IMR-90 (cell line): ENCODE measurements at regions not wholly inside any gene's neighbourhood (a gene's known extent, or its start where the extent isn't known, plus 50 kb on each side); places are given as distances from the start of the nearest gene placed in this dataset.

Source experiments
- ATAC-seq: fragments of 200-7000 bp; cut with Tn5 transposase; 2 replicates; pipeline ENCODE4 v1.9.1; 2020; ENCODE audit warnings: low read depth, mild to moderate bottlenecking, moderate library complexity
- BruUV-seq: library from RNA; stranded (reverse); fragments of 400-500 nt; replicated peaks from 2 replicates; lab custom pipeline; 2021; lab: Mats Ljungman, UMichigan
- CTCF ChIA-PET: fragments of 300-600 bp; formaldehyde crosslinking; extraction: SDS; loops from one replicate; lab custom pipeline; 2021; ENCODE audit warnings: antibody characterized with exemption; lab: Yijun Ruan, JAX
- POLR2A ChIA-PET: fragments of 300-600 bp; sonication (Branson Sonifier 250); formaldehyde crosslinking; loops from one replicate; lab custom pipeline; 2022; ENCODE audit warnings: antibody characterized with exemption; ENCODE audit not compliant: unreplicated experiment; lab: Charles Lee
- DNase-seq: peaks from one replicate; pipeline ENCODE4 v3.0.0; 2013
- H2AFZ ChIP-seq: replicated peaks from 2 replicates; pipeline ENCODE3; 2013; ENCODE audit warnings: low read length, mild to moderate bottlenecking; ENCODE audit not compliant: poor library complexity
- H2AK5ac ChIP-seq: 2 replicates; pipeline ENCODE4 v1.6.1; 2013; ENCODE audit warnings: low read depth, low read length, inconsistent platforms
- H2AK9ac ChIP-seq: replicated peaks from 2 replicates; pipeline ENCODE3; 2013; ENCODE audit warnings: mild to moderate bottlenecking, low read depth, low read length, moderate library complexity; ENCODE audit not compliant: poor library complexity
- H2BK120ac ChIP-seq: 2 replicates; pipeline ENCODE4 v1.6.1; 2013; ENCODE audit warnings: low read depth, low read length, inconsistent platforms
- H2BK15ac ChIP-seq: 3 replicates; pipeline ENCODE4 v1.6.1; 2013; ENCODE audit warnings: low read depth, low read length, inconsistent platforms
- H2BK20ac ChIP-seq: 2 replicates; pipeline ENCODE4 v1.6.1; 2013; ENCODE audit warnings: low read depth, mild to moderate bottlenecking, inconsistent platforms, low read length, moderate library complexity
- H2BK5ac ChIP-seq: 2 replicates; pipeline ENCODE4 v1.6.1; 2013; ENCODE audit warnings: mild to moderate bottlenecking, low read depth, low read length, inconsistent platforms; ENCODE audit not compliant: poor library complexity, severe bottlenecking
- H3K14ac ChIP-seq: replicated peaks from 2 replicates; pipeline ENCODE4 v1.6.1; 2013; ENCODE audit warnings: low read depth, low read length, inconsistent platforms
- H3K18ac ChIP-seq: 2 replicates; pipeline ENCODE4 v1.6.1; 2013; ENCODE audit warnings: low read depth, low read length, control low read depth
- H3K23ac ChIP-seq: 2 replicates; pipeline ENCODE4 v1.6.1; 2013; ENCODE audit warnings: low read depth, low read length, inconsistent platforms
- H3K27ac ChIP-seq: 2 replicates; pipeline ENCODE4 v1.5.1; 2013; ENCODE audit warnings: mild to moderate bottlenecking, control low read depth, low read length; ENCODE audit not compliant: insufficient read depth
- H3K27me3 ChIP-seq: 2 replicates; pipeline ENCODE4 v1.6.1; 2013; ENCODE audit warnings: low read length; ENCODE audit not compliant: control insufficient read depth, insufficient read depth
- H3K36me3 ChIP-seq: 2 replicates; pipeline ENCODE4 v1.6.1; 2013; ENCODE audit warnings: low read length, mixed read lengths; ENCODE audit not compliant: control insufficient read depth, insufficient read depth
- H3K4ac ChIP-seq: 2 replicates; pipeline ENCODE4 v1.6.1; 2013; ENCODE audit warnings: low read depth, low read length, inconsistent platforms
- H3K4me1 ChIP-seq: 2 replicates; pipeline ENCODE4 v1.6.1; 2013; ENCODE audit warnings: low read length, mixed read lengths; ENCODE audit not compliant: control insufficient read depth, insufficient read depth
- H3K4me2 ChIP-seq: 2 replicates; pipeline ENCODE4 v1.6.1; 2013; ENCODE audit warnings: low read depth, mild to moderate bottlenecking, control low read depth, low read length, moderate library complexity
- H3K4me3 ChIP-seq: 2 replicates; pipeline ENCODE4 v1.5.1; 2013; ENCODE audit warnings: low read depth, mild to moderate bottlenecking, control low read depth, low read length, moderate library complexity; ENCODE audit not compliant: insufficient read depth
- H3K56ac ChIP-seq: 2 replicates; pipeline ENCODE4 v1.6.1; 2013; ENCODE audit warnings: low read length, inconsistent platforms; ENCODE audit not compliant: insufficient read depth; ENCODE audit errors: extremely low read depth
- H3K79me1 ChIP-seq, 2 experiments: 2 replicates each; pipeline ENCODE4 v1.6.1; 2013; ENCODE audit warnings: low read length in 2 of 2, inconsistent platforms in 1 of 2, low read depth in 1 of 2
- H3K9ac ChIP-seq: 2 replicates; pipeline ENCODE4 v1.6.1; 2013; ENCODE audit warnings: low read depth, low read length, control low read depth
- H3K9me1 ChIP-seq: 2 replicates; pipeline ENCODE4 v1.6.1; 2013; ENCODE audit warnings: low read length, inconsistent platforms; ENCODE audit not compliant: insufficient read depth
- H3K9me3 ChIP-seq: 2 replicates; pipeline ENCODE4 v1.6.1; 2013; ENCODE audit warnings: low read length; ENCODE audit not compliant: control insufficient read depth, insufficient read depth
- H4K20me1 ChIP-seq: 2 replicates; pipeline ENCODE4 v1.6.1; 2013; ENCODE audit warnings: low read length, inconsistent platforms; ENCODE audit not compliant: insufficient read depth
- H4K5ac ChIP-seq: 2 replicates; pipeline ENCODE4 v1.6.1; 2013; ENCODE audit warnings: mild to moderate bottlenecking, low read depth, low read length, control low read depth
- H4K8ac ChIP-seq, 2 experiments: 2 replicates each; pipeline ENCODE4 v1.6.1; 2013; ENCODE audit warnings: low read depth in 2 of 2, low read length in 2 of 2, control low read depth in 1 of 2, inconsistent platforms in 1 of 2
- H4K91ac ChIP-seq: 2 replicates; pipeline ENCODE4 v1.6.1; 2013; ENCODE audit warnings: low read depth, low read length, inconsistent platforms; ENCODE audit not compliant: insufficient read depth
- BHLHE40 ChIP-seq: fragments of 150-350 bp; IDR thresholded peaks from 2 replicates; pipeline ENCODE4 v1.6.1; 2016; ENCODE audit warnings: mild to moderate bottlenecking, low read depth, low read length
- CTCF ChIP-seq: conservative IDR thresholded peaks from 2 replicates; pipeline ENCODE4 v1.5.1; 2012; ENCODE audit warnings: mild to moderate bottlenecking, low read depth, low read length, improper control_type of control experiment
- FOS ChIP-seq: fragments of 150-350 bp; IDR thresholded peaks from 2 replicates; pipeline ENCODE4 v1.6.1; 2016; ENCODE audit warnings: low read depth, low read length
- MAZ ChIP-seq: IDR thresholded peaks from 2 replicates; pipeline ENCODE4 v1.6.1; 2012; ENCODE audit warnings: low read depth, mild to moderate bottlenecking, low read length, improper control_type of control experiment, moderate library complexity, borderline replicate concordance
- POLR2A ChIP-seq: IDR thresholded peaks from 2 replicates; pipeline ENCODE4 v1.6.1; 2012; ENCODE audit warnings: mild to moderate bottlenecking, low read depth, low read length
- RAD21 ChIP-seq: IDR thresholded peaks from 2 replicates; pipeline ENCODE4 v1.6.1; 2012; ENCODE audit warnings: low read length, improper control_type of control experiment
- RFX5 ChIP-seq: IDR thresholded peaks from 2 replicates; pipeline ENCODE4 v1.8.0; 2012; ENCODE audit warnings: low read depth, mild to moderate bottlenecking, low read length, moderate library complexity
- SMC3 ChIP-seq: fragments of 150-350 bp; IDR thresholded peaks from 2 replicates; pipeline ENCODE4 v1.6.1; 2016; ENCODE audit warnings: low read depth, mild to moderate bottlenecking, antibody characterized with exemption, low read length, moderate library complexity
- USF2 ChIP-seq: fragments of 150-350 bp; IDR thresholded peaks from 2 replicates; pipeline ENCODE4 v1.6.1; 2017; ENCODE audit warnings: mild to moderate bottlenecking, antibody characterized with exemption, low read length, low read depth
- WGBS, 2 experiments: methylation state at CpG; one replicate each; pipeline versions ENCODE4 v1.1.5 to v1.1.7; 2013; ENCODE audit warnings: missing lambda C conversion rate in 2 of 2; ENCODE audit not compliant: insufficient read length in 1 of 2; ENCODE audit errors: extremely low coverage in 2 of 2; 5-methylcytosine and 5-hydroxymethylcytosine counted together
- dilution Hi-C: fragments of 300-500 bp; cut with HindIII; formaldehyde crosslinking; loops from one replicate; pipeline ENCODE4 v1.14.3; 2018; ENCODE audit warnings: low sequenced_read_pairs; ENCODE audit not compliant: unreplicated experiment
- in situ Hi-C: fragments of 300-500 bp; cut with MboI; formaldehyde crosslinking; loops from 3 replicates; pipeline ENCODE4 v1.14.3; 2019; ENCODE audit warnings: low sequenced_read_pairs, inconsistent platforms, mixed read lengths
- intact Hi-C: fragments of 100-400 bp; cut with micrococcal nuclease; formaldehyde crosslinking; loops from 2 replicates; pipeline ENCODE4 v1.10.0; 2022

GRCh38 chr9:117488659-117489058 lies 73.8 kb upstream of the ASTN2 start:
- H2BK5ac ChIP-seq = no peak overlapping the region
- H3K27me3 ChIP-seq = no peaks in the 10 kb centered on the region
- peaks cover 7% of the 10 kb centered on the region for H3K9me3 ChIP-seq
- H2AK5ac ChIP-seq = no peak overlapping the region
- no peaks in the 10 kb centered on the region for H4K20me1 ChIP-seq
- no peak overlapping the region for H3K9ac ChIP-seq
- intact Hi-C loops (no loop called here), dilution Hi-C loops (no loop called here), in situ Hi-C loops (no loop called here)
- H4K91ac ChIP-seq = no peak overlapping the region
- DNase-seq (no peak), ATAC-seq (no peak)
- H3K4ac ChIP-seq = no peak overlapping the region
- H2BK20ac ChIP-seq = no peak overlapping the region
- no peak overlapping the region for H3K4me2 ChIP-seq
- no peaks in the 10 kb centered on the region for H3K79me1 ChIP-seq
- H2BK15ac ChIP-seq = no peak overlapping the region
- H4K8ac ChIP-seq = no peak overlapping the region
- no peak overlapping the region for H3K27ac ChIP-seq
- H3K4me3 ChIP-seq = no peak overlapping the region
- TF ChIP-seq MAZ (no peak), BHLHE40 (no peak), CTCF (no peak), RAD21 (no peak), FOS (no peak), SMC3 (no peak), RFX5 (no peak), POLR2A (no peak), USF2 (no peak)
- no peak overlapping the region for H3K18ac ChIP-seq
- H2BK120ac ChIP-seq = no peak overlapping the region
- H3K56ac ChIP-seq = no peak overlapping the region
- H3K36me3 ChIP-seq = no peaks in the 10 kb centered on the region
- no peak overlapping the region for H3K23ac ChIP-seq
- no peaks in the 10 kb centered on the region for H3K4me1 ChIP-seq
- WGBS, 2 experiments = no CpG with 5 or more reads among the region's 4 CpGs
- no peak overlapping the region for H4K5ac ChIP-seq
- no peak overlapping the region for H3K14ac ChIP-seq
- H2AK9ac ChIP-seq = no peak overlapping the region
- H2AFZ ChIP-seq = no peak overlapping the region
- no TSS peak for BruUV-seq
- ChIA-PET POLR2A (no interaction called here), CTCF (interaction anchor here (0.6 kb wide), 1 partner anchor 298 kb away, joined by 3 read pairs; no protein-coding TSS in a partner anchor)
- H3K9me1 ChIP-seq = no peaks in the 10 kb centered on the region
